Hematopoietic multipotent progenitor cell treated with erythropoietin and hydrocortisone succinate and interleukin-3 and kit ligand, for 6 days (in vitro differentiated cells): ENCODE measurements at regions not wholly inside any gene's neighbourhood (a gene's known extent, or its start where the extent isn't known, plus 50 kb on each side); places are given as distances from the start of the nearest gene placed in this dataset.

Experiments
- DNase-seq: peaks from one replicate; pipeline ENCODE4 v3.0.0-alpha.2; 2015

- no peak for DNase-seq
Measured at GRCh38 chr1:220409771-220410595, 118.0 kb upstream of the MARK1 start.

GRCh38 chr1:220407191-220407590 is 120.7 kb upstream of the MARK1 start:
- no peak for DNase-seq

- no peak for DNase-seq
Measured at GRCh38 chr1:220398238-220398637, 126.0 kb upstream of the RAB3GAP2 start.

- DNase-seq, result no peak
Measured at GRCh38 chr1:220391491-220391890, 119.2 kb upstream of the RAB3GAP2 start.

GRCh38 chr1:220389634-220390033 is 117.4 kb upstream of the RAB3GAP2 start:
- DNase-seq, result no peak

GRCh38 chr1:220386494-220387195 is 114.4 kb upstream of the RAB3GAP2 start:
- no peak for DNase-seq

- no peak for DNase-seq
Measured at GRCh38 chr1:220385158-220385557, 112.9 kb upstream of the RAB3GAP2 start.

- no peak for DNase-seq
Measured at GRCh38 chr1:220382994-220383393, 110.7 kb upstream of the RAB3GAP2 start.

GRCh38 chr1:220380885-220381284 is 108.6 kb upstream of the RAB3GAP2 start:
- no peak for DNase-seq

GRCh38 chr1:220378571-220379302 is 106.5 kb upstream of the RAB3GAP2 start:
- DNase-seq, result no peak

- DNase-seq, result no peak
Measured at GRCh38 chr1:220375715-220376114, 103.5 kb upstream of the RAB3GAP2 start.

GRCh38 chr1:220374449-220374848 is 102.2 kb upstream of the RAB3GAP2 start:
- no peak for DNase-seq

- DNase-seq, result no peak
Measured at GRCh38 chr1:220372451-220372850, 100.2 kb upstream of the RAB3GAP2 start.

GRCh38 chr1:220371324-220371723 is 99.1 kb upstream of the RAB3GAP2 start:
- no peak for DNase-seq

GRCh38 chr1:220370041-220370700 is 97.9 kb upstream of the RAB3GAP2 start:
- DNase-seq, result no peak

GRCh38 chr1:220369511-220369910 is 97.3 kb upstream of the RAB3GAP2 start:
- DNase-seq, result no peak

- DNase-seq, result no peak
Measured at GRCh38 chr1:220368352-220369265, 96.4 kb upstream of the RAB3GAP2 start.

GRCh38 chr1:220367833-220368232 is 95.6 kb upstream of the RAB3GAP2 start:
- no peak for DNase-seq

- DNase-seq, result no peak
Measured at GRCh38 chr1:220366269-220366668, 94.0 kb upstream of the RAB3GAP2 start.

- no peak for DNase-seq
Measured at GRCh38 chr1:220363196-220363837, 91.1 kb upstream of the RAB3GAP2 start.
